Kidney (tissue), 13 donors: ENCODE measurements at regions not wholly inside any gene's neighbourhood (a gene's known extent, or its start where the extent isn't known, plus 50 kb on each side); places are given as distances from the start of the nearest gene placed in this dataset.

Source experiments
- DNase-seq, 5 donors: peaks; one replicate each; pipeline ENCODE4 v3.0.0-alpha.2; 2013 to 2020
- FAIRE-seq: peaks from 2 replicates; lab custom pipeline; 2012; peaks lifted over from hg19 to GRCh38; lab: Jason Lieb, UNC
- H3K27ac ChIP-seq, 2 donors: one replicate each; pipeline ENCODE4 v1.7.0; 2013; ENCODE audit warnings: low read depth in 2 of 2, low read length in 2 of 2, inconsistent platforms in 1 of 2
- H3K27me3 ChIP-seq: one replicate; pipeline ENCODE4 v1.7.1; 2013; ENCODE audit warnings: low read length, inconsistent platforms; ENCODE audit not compliant: control insufficient read depth, insufficient read depth
- H3K36me3 ChIP-seq, 3 donors: one replicate each; pipeline versions ENCODE4 v1.7.0 to v1.7.1; 2013; ENCODE audit warnings: low read length in 3 of 3, control low read depth in 1 of 3, inconsistent platforms in 1 of 3; ENCODE audit not compliant: insufficient read depth in 3 of 3, control insufficient read depth in 2 of 3
- H3K4me1 ChIP-seq, 3 donors: one replicate each; pipeline versions ENCODE4 v1.7.0 to v1.7.1; 2013; ENCODE audit warnings: low read length in 3 of 3, inconsistent platforms in 1 of 3, low read depth in 1 of 3; ENCODE audit not compliant: control insufficient read depth in 2 of 3, insufficient read depth in 2 of 3
- H3K4me3 ChIP-seq, 3 donors: one replicate each; pipeline versions ENCODE4 v1.7.0 to v1.8.1; 2013; ENCODE audit warnings: low read length in 3 of 3, control low read depth in 1 of 3, inconsistent platforms in 1 of 3
- H3K9ac ChIP-seq, 3 donors: one replicate each; pipeline versions ENCODE4 v1.7.0 to v1.7.1; 2013; ENCODE audit warnings: low read length in 3 of 3, control low read depth in 1 of 3, inconsistent platforms in 1 of 3
- H3K9me3 ChIP-seq, 3 donors: one replicate each; pipeline versions ENCODE4 v1.7.0 to v1.7.1; 2013; ENCODE audit warnings: low read length in 3 of 3, control low read depth in 1 of 3, inconsistent platforms in 1 of 3; ENCODE audit not compliant: control insufficient read depth in 2 of 3, insufficient read depth in 1 of 3
- CTCF ChIP-seq: IDR thresholded peaks from 3 replicates; pipeline ENCODE4 v1.5.1; 2012; ENCODE audit warnings: mild to moderate bottlenecking, moderate library complexity, borderline replicate concordance; ENCODE audit not compliant: insufficient read depth; ENCODE audit errors: extremely low read depth
- intact Hi-C: fragments of 100-400 bp; cut with DNase I; formaldehyde crosslinking; loops from one replicate; pipeline ENCODE4 v1.11.1; 2022
- donor health status: control.
- donor health status: control.
- donor health status: control.
- donor health status: control.
- donor health status: control.
- donor health status: DM: yes; HTN: yes; CAD: no.
- donor health status: Normal renal cell carcinoma (clear cell type).

- intact Hi-C loops = no loop called here
- H3K27ac ChIP-seq = no peak overlapping the region
- H3K4me3 ChIP-seq = no peak overlapping the region
- H3K9me3 ChIP-seq = no peaks in the 10 kb centered on the region
- FAIRE-seq (no peak), DNase-seq (no peak)
- H3K4me1 ChIP-seq = no peaks in the 10 kb centered on the region
- H3K9ac ChIP-seq = no peak overlapping the region
- no peak for TF ChIP-seq CTCF
- H3K36me3 ChIP-seq = no peaks in the 10 kb centered on the region
- H3K27me3 ChIP-seq = no peaks in the 10 kb centered on the region
Observed at GRCh38 chr4:100799761-100800539, 282.1 kb upstream of the EMCN start.

- intact Hi-C loops = no loop called here
- no peak overlapping the region for H3K9ac ChIP-seq
- DNase-seq = no peak
- TF ChIP-seq CTCF = no peak
- H3K36me3 ChIP-seq = no peaks in the 10 kb centered on the region
- H3K9me3 ChIP-seq = no peaks in the 10 kb centered on the region
- FAIRE-seq = no peak
- H3K4me1 ChIP-seq = no peaks in the 10 kb centered on the region
- no peak overlapping the region for H3K4me3 ChIP-seq
- H3K27me3 ChIP-seq = no peaks in the 10 kb centered on the region
- no peak overlapping the region for H3K27ac ChIP-seq
Observed at GRCh38 chr4:100797791-100798190, 280.0 kb upstream of the EMCN start.

GRCh38 chr4:100797356-100797755, 279.5 kb upstream of the EMCN start:
- Histone ChIP-seq H3K36me3 (no peaks in the 10 kb centered on the region), H3K4me3 (no peak overlapping the region), H3K27me3 (no peaks in the 10 kb centered on the region), H3K27ac (no peak overlapping the region), H3K4me1 (no peaks in the 10 kb centered on the region), H3K9ac (no peak overlapping the region), H3K9me3 (no peaks in the 10 kb centered on the region)
- no peak for TF ChIP-seq CTCF
- DNase-seq (no peak), FAIRE-seq (no peak)
- intact Hi-C loops = no loop called here
